ENCODE measurements at regions not wholly inside any gene's neighbourhood (a gene's known extent, or its start where the extent isn't known, plus 50 kb on each side); places are given as distances from the start of the nearest gene placed in this dataset.

DNA sequence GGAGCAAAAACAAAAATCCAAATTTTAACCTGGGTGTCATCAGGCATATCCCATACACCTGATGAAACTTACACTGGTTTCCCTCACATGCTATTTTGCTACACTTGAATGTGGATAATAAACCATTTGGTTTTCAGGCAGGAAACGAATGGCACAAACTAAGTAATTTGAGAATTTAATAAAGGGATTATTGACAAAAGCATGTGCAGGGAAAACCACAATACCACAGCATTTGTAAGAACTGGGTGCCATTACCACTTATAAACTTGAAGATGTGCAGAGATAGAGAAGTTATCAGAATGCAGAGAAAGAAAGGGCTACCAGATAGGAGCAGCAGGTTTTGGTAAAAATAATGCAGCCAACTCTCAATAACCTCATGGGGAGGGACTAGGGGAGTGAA, 151.2 kb downstream of the RFX6 start:
- Histone ChIP-seq H2AFZ (ENCODE audit: insufficient read depth, low read depth, low read length, poor library complexity, severe bottlenecking) (no peak overlapping the region), H4K20me1 (ENCODE audit: control insufficient read depth, insufficient read depth, low read length, poor library complexity, severe bottlenecking) (no peaks in the 10 kb centered on the region), H3K79me2 (ENCODE audit: control insufficient read depth, insufficient read depth, low read length) (no peaks in the 10 kb centered on the region), H3K27me3 (replicated peaks in 1 of 4; ENCODE audit: control extremely low read depth in 1 of 4, control insufficient read depth in 3 of 4, insufficient read depth in 4 of 4, low read length in 3 of 4) (no peaks in the 10 kb centered on the region), H3K36me3 (replicated peaks in 1 of 2; ENCODE audit: control extremely low read depth in 1 of 2, control insufficient read depth in 1 of 2, extremely low read depth in 1 of 2, insufficient read depth in 2 of 2, low read length in 1 of 2) (no peaks in the 10 kb centered on the region), H3K4me1 (ENCODE audit: control insufficient read depth in 2 of 2, insufficient read depth in 2 of 2, low read length in 2 of 2) (no peaks in the 10 kb centered on the region), H3K4me3 (ENCODE audit: control extremely low read depth in 1 of 5, extremely low read depth in 1 of 5, insufficient read depth in 1 of 5, low read depth in 2 of 5, low read length in 4 of 5) (no peak overlapping the region), H3K4me2 (replicated peaks; ENCODE audit: low read depth, low read length, poor library complexity, severe bottlenecking) (no peak overlapping the region), H3K9me3 (ENCODE audit: control extremely low read depth in 1 of 3, control insufficient read depth in 2 of 3, insufficient read depth in 1 of 3, low read length in 2 of 3) (peaks cover 0 to 4% (median 0%) of the 10 kb centered on the region in 3 donors), H3K27ac (ENCODE audit: low read length in 2 of 2) (no peak overlapping the region), H3K9ac (ENCODE audit: low read length) (no peak overlapping the region)
- WGBS (ENCODE audit: insufficient coverage): no CpG with 5 or more reads among the region's 1 CpG
- ChIA-PET CTCF (no interaction called here), POLR2A (no interaction called here)
- H3K4me1 Mint-ChIP-seq: no peaks in the 10 kb centered on the region
- intact Hi-C loops (cut with micrococcal nuclease): no loop called here
- H3K27ac Mint-ChIP-seq: no peak overlapping the region
- H3K9me3 Mint-ChIP-seq (ENCODE audit: insufficient read depth): no peaks in the 10 kb centered on the region
- H3K27me3 Mint-ChIP-seq: no peaks in the 10 kb centered on the region
- no peak for TF ChIP-seq EZH2 (IDR thresholded peaks at IDR 0.05; ENCODE audit: borderline replicate concordance, insufficient read depth, low read depth, low read length, poor library complexity, severe bottlenecking)
- no peak for TF ChIP-seq CTCF (IDR thresholded peaks at IDR 0.05)
- DNase-seq (no peak), ATAC-seq (ENCODE audit: low read depth) (no peak)
- no peak overlapping the region for H3K4me3 Mint-ChIP-seq

GRCh38 chr6:117034547-117034946, 157.5 kb downstream of the RFX6 start:
- no peak for DNase-seq
- TF ChIP-seq EZH2 (IDR thresholded peaks at IDR 0.05; ENCODE audit: borderline replicate concordance, insufficient read depth, low read depth, low read length, poor library complexity, severe bottlenecking) (no peak), CTCF (IDR thresholded peaks at IDR 0.05) (no peak)
- H3K4me1 Mint-ChIP-seq: no peaks in the 10 kb centered on the region
- no peak for ATAC-seq (ENCODE audit: low read depth)
- no peak overlapping the region for H3K27ac Mint-ChIP-seq
- H3K4me2 ChIP-seq (replicated peaks; ENCODE audit: low read depth, low read length, poor library complexity, severe bottlenecking): no peak overlapping the region
- ChIA-PET POLR2A (no interaction called here), CTCF (no interaction called here)
- peaks cover 3% of the 10 kb centered on the region for H3K9me3 Mint-ChIP-seq (ENCODE audit: insufficient read depth)
- no peaks in the 10 kb centered on the region for H3K9me3 ChIP-seq (ENCODE audit: control extremely low read depth in 1 of 3, control insufficient read depth in 2 of 3, insufficient read depth in 1 of 3, low read length in 2 of 3)
- H3K4me3 ChIP-seq (ENCODE audit: control extremely low read depth in 1 of 5, extremely low read depth in 1 of 5, insufficient read depth in 1 of 5, low read depth in 2 of 5, low read length in 4 of 5): no peak overlapping the region
- H3K4me1 ChIP-seq (ENCODE audit: control insufficient read depth in 2 of 2, insufficient read depth in 2 of 2, low read length in 2 of 2): no peaks in the 10 kb centered on the region
- H3K79me2 ChIP-seq (ENCODE audit: control insufficient read depth, insufficient read depth, low read length): no peaks in the 10 kb centered on the region
- no peaks in the 10 kb centered on the region for H3K27me3 Mint-ChIP-seq
- no peaks in the 10 kb centered on the region for H3K36me3 ChIP-seq (replicated peaks in 1 of 2; ENCODE audit: control extremely low read depth in 1 of 2, control insufficient read depth in 1 of 2, extremely low read depth in 1 of 2, insufficient read depth in 2 of 2, low read length in 1 of 2)
- H2AFZ ChIP-seq (ENCODE audit: insufficient read depth, low read depth, low read length, poor library complexity, severe bottlenecking): no peak overlapping the region
- H3K4me3 Mint-ChIP-seq: no peak overlapping the region
- no peak overlapping the region for H3K9ac ChIP-seq (ENCODE audit: low read length)
- H3K27me3 ChIP-seq (replicated peaks in 1 of 4; ENCODE audit: control extremely low read depth in 1 of 4, control insufficient read depth in 3 of 4, insufficient read depth in 4 of 4, low read length in 3 of 4): no peaks in the 10 kb centered on the region
- no peaks in the 10 kb centered on the region for H4K20me1 ChIP-seq (ENCODE audit: control insufficient read depth, insufficient read depth, low read length, poor library complexity, severe bottlenecking)
- intact Hi-C loops (cut with micrococcal nuclease): no loop called here
- WGBS (ENCODE audit: insufficient coverage): no CpG with 5 or more reads among the region's 2 CpGs
- H3K27ac ChIP-seq (ENCODE audit: low read length in 2 of 2): no peak overlapping the region

All from B cell (primary cell).